Prostate gland (tissue), 2 donors: ENCODE measurements at regions not wholly inside any gene's neighbourhood (a gene's known extent, or its start where the extent isn't known, plus 50 kb on each side); places are given as distances from the start of the nearest gene placed in this dataset.

Experiments
- POLR2AphosphoS5 ChIP-seq: sonication (generic); formaldehyde crosslinking; IDR thresholded peaks from one replicate; pipeline ENCODE4 v1.6.1; 2017; ENCODE audit warnings: antibody characterized with exemption
- TF ChIP-seq, protein P1 (sequence below), 4 experiments: fragments of 200-600 bp in 2 of 4; fragments of 450-650 bp in 2 of 4; sonication (generic) in 2 of 4; IDR thresholded peaks; 1 replicate in 3 of 4; 2 replicates in 1 of 4; pipeline ENCODE4 v1.5.1; 2016 to 2019; ENCODE audit warnings: antibody characterized with exemption in 4 of 4, mild to moderate bottlenecking in 2 of 4, moderate library complexity in 2 of 4

- TF ChIP-seq POLR2AphosphoS5 = no peak
- TF ChIP-seq, protein P1, sequence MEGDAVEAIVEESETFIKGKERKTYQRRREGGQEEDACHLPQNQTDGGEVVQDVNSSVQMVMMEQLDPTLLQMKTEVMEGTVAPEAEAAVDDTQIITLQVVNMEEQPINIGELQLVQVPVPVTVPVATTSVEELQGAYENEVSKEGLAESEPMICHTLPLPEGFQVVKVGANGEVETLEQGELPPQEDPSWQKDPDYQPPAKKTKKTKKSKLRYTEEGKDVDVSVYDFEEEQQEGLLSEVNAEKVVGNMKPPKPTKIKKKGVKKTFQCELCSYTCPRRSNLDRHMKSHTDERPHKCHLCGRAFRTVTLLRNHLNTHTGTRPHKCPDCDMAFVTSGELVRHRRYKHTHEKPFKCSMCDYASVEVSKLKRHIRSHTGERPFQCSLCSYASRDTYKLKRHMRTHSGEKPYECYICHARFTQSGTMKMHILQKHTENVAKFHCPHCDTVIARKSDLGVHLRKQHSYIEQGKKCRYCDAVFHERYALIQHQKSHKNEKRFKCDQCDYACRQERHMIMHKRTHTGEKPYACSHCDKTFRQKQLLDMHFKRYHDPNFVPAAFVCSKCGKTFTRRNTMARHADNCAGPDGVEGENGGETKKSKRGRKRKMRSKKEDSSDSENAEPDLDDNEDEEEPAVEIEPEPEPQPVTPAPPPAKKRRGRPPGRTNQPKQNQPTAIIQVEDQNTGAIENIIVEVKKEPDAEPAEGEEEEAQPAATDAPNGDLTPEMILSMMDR (IDR thresholded peaks at IDR 0.05) = no peak
Measured at GRCh38 chr7:18353339-18353738, 142.2 kb upstream of the HDAC9 start.
